SU-DHL-6 (cell line): ENCODE measurements at regions not wholly inside any gene's neighbourhood (a gene's known extent, or its start where the extent isn't known, plus 50 kb on each side); places are given as distances from the start of the nearest gene placed in this dataset.

Experiments used
- CTCF ChIP-seq: fragments of 200-600 bp; sonication (generic); IDR thresholded peaks from one replicate; pipeline ENCODE4 v1.5.1; 2017; ENCODE audit warnings: antibody characterized with exemption, mild to moderate bottlenecking, low read length, moderate library complexity; ENCODE audit not compliant: insufficient read depth, poor library complexity, severe bottlenecking
- EZH2phosphoT487 ChIP-seq: fragments of 200-600 bp; sonication (generic), shearing (Covaris generic); conservative IDR thresholded peaks from 2 replicates; pipeline ENCODE4 v1.6.1; 2018; ENCODE audit warnings: mild to moderate bottlenecking, antibody characterized with exemption, low read length, moderate library complexity, mixed read lengths

GRCh38 chr4:138798404-138798803, 217.2 kb upstream of the NOCT start:
- TF ChIP-seq CTCF (no peak), EZH2phosphoT487 (no peak)
